Spinal cord (tissue), 9 donors: ENCODE measurements at regions not wholly inside any gene's neighbourhood (a gene's known extent, or its start where the extent isn't known, plus 50 kb on each side); places are given as distances from the start of the nearest gene placed in this dataset.
"Not testable (repeated sequence)": the region's sequence is repeated elsewhere in the genome, so short reads cannot be mapped to it uniquely, and the experiment has no call there.

ENCODE experiments used
- DNase-seq, 6 donors: peaks; one replicate each; pipeline versions ENCODE4 v3.0.0 to v3.0.0-alpha.2; 2013 to 2015; ENCODE audit warnings: low spot score in 6 of 6, low read depth in 4 of 6
- H3K27ac ChIP-seq: one replicate; pipeline ENCODE4 v1.5.1; 2013; ENCODE audit warnings: low read depth, low read length, control low read depth
- H3K27me3 ChIP-seq: one replicate; pipeline ENCODE4 v1.6.1; 2013; ENCODE audit warnings: low read length; ENCODE audit not compliant: control insufficient read depth, insufficient read depth
- H3K36me3 ChIP-seq: one replicate; pipeline ENCODE4 v1.6.1; 2013; ENCODE audit warnings: low read length; ENCODE audit not compliant: control insufficient read depth, insufficient read depth
- H3K4me1 ChIP-seq: one replicate; pipeline ENCODE4 v1.6.1; 2013; ENCODE audit warnings: low read length; ENCODE audit not compliant: control insufficient read depth, insufficient read depth
- H3K4me3 ChIP-seq: one replicate; pipeline ENCODE4 v1.5.1; 2013; ENCODE audit warnings: low read depth, low read length, control low read depth
- H3K9me3 ChIP-seq: one replicate; pipeline ENCODE4 v1.6.1; 2013; ENCODE audit warnings: low read length; ENCODE audit not compliant: control insufficient read depth, insufficient read depth
- WGBS: methylation state at CpG from one replicate; pipeline ENCODE4 v1.1.5; 2013; ENCODE audit warnings: missing lambda C conversion rate; ENCODE audit not compliant: insufficient coverage; 5-methylcytosine and 5-hydroxymethylcytosine counted together
- donor health status: healthy.

DNA sequence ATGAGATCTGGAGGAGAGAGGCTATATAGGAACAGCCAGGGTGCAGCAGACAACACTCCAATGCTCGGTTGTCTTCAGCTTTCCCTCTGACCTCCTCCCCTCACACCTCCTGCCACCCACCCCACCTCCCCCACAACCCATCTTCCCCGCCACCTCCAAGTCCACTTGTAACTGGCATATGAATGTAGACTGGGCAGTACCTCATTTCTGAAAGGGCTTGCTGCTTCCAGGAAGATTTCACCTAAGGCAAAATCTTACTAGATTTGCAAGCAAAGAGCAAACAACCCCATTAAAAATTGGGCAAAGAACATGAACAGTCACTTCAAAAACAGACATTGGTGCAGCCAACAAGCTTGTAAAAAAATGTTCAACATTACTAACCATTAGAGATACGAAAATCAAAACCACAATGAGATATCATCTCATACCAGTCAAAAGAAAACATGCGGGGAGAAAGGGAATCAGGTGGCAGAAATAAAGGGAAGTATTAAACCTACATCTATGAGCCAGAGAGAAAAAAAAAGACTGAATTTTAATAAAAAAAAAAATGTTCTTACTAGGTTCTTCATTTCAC, 164.6 kb upstream of the C1GALT1 start:
- no peaks in the 10 kb centered on the region for H3K36me3 ChIP-seq
- no CpG with 5 or more reads among the region's 4 CpGs for WGBS
- H3K4me1 ChIP-seq: no peaks in the 10 kb centered on the region
- H3K27ac ChIP-seq: no peak overlapping the region
- no peak overlapping the region for H3K4me3 ChIP-seq
- no peaks in the 10 kb centered on the region for H3K9me3 ChIP-seq
- H3K27me3 ChIP-seq: no peaks in the 10 kb centered on the region
- no peak for DNase-seq

- no peaks in the 10 kb centered on the region for H3K36me3 ChIP-seq
- no peak overlapping the region for H3K27ac ChIP-seq
- H3K9me3 ChIP-seq: no peaks in the 10 kb centered on the region
- no peak for DNase-seq
- no peaks in the 10 kb centered on the region for H3K27me3 ChIP-seq
- H3K4me1 ChIP-seq: no peaks in the 10 kb centered on the region
- WGBS: no CpG with 5 or more reads among the region's 1 CpG
- no peak overlapping the region for H3K4me3 ChIP-seq
These were observed 164.1 kb upstream of the C1GALT1 start for GRCh38 chr7:7018290-7018689.

DNA sequence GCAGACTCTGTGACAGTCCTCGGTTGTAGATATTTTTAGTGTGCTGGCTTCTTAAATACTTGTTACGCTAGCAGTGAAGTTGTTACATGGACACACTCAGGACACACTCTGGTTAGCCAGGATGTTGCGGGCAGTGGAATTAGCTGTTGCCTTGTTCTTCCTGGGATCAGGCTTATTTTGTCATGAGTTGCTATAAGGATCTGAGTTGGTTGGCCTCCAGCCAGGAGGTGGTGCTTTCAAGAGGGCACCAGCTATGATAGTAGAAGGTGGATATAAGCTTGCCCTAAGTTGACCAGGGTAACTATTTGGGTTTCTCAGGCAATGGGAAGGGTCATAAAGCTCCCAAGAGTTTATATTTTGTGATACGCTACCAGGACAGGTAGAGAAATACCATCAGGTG, 150.1 kb upstream of the C1GALT1 start:
- Histone ChIP-seq H3K4me1 (no peaks in the 10 kb centered on the region), H3K9me3 (no peaks in the 10 kb centered on the region), H3K36me3 (no peaks in the 10 kb centered on the region), H3K4me3 (no peak overlapping the region), H3K27ac (no peak overlapping the region), H3K27me3 (no peaks in the 10 kb centered on the region)
- 96% methylated on average over 4 of the region's 4 CpGs for WGBS
- DNase-seq: no peak

GRCh38 chr7:7035851-7036250, 146.5 kb upstream of the C1GALT1 start:
- no peaks in the 10 kb centered on the region for H3K4me1 ChIP-seq
- H3K27ac ChIP-seq: no peak overlapping the region
- no peaks in the 10 kb centered on the region for H3K9me3 ChIP-seq
- 88% methylated on average over 1 of the region's 1 CpG for WGBS
- DNase-seq: no peak
- no peaks in the 10 kb centered on the region for H3K36me3 ChIP-seq
- no peak overlapping the region for H3K4me3 ChIP-seq
- H3K27me3 ChIP-seq: no peaks in the 10 kb centered on the region

GRCh38 chr7:7042286-7042893, 140.0 kb upstream of the C1GALT1 start:
- WGBS: 81% methylated on average over 5 of the region's 7 CpGs
- H3K36me3 ChIP-seq, H3K4me3 ChIP-seq, DNase-seq, H3K27ac ChIP-seq, H3K27me3 ChIP-seq, H3K4me1 ChIP-seq, H3K9me3 ChIP-seq: not testable (repeated sequence)

DNA sequence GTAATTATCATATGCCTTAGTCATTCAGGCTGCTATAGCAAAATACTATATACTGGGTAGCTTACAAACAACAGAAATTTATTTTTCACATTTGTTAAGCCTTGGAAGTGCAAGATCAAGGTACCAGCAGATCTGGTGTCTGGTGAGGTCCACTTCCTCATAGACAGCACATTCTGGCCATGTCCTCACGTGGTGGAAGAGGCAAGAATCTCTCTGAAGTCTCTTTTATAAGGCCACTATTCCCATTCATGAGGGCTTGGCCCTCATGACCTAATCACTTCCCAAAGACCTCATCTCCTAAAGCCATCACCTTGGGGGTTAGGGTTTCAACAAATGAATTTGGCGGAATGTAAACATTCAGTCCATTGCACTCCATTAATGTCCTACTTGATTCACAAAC, 137.5 kb upstream of the C1GALT1 start:
- Histone ChIP-seq H3K4me3 (no peak overlapping the region), H3K4me1 (no peaks in the 10 kb centered on the region), H3K27ac (no peak overlapping the region), H3K9me3 (no peaks in the 10 kb centered on the region), H3K27me3 (no peaks in the 10 kb centered on the region), H3K36me3 (no peaks in the 10 kb centered on the region)
- no peak for DNase-seq
- no CpG with 5 or more reads among the region's 2 CpGs for WGBS

DNA sequence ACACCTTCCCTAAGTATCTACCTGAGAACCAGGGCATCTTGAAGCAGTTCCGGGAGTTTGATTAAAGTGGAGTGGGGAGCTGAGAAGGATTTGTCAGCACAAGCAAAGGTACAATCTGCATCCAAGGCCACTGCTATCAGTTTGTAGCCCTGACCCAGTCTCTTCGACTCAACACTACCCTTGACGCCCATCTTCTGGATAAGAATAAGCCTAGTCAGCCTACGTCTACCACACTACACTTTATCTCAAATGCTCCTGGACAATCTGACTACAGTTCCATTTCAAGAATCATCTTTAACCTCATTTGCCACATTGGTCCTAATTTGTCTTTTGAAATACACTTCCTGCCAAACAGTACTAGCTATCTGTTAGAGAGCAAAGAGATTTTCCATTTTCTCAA, 134.1 kb upstream of the C1GALT1 start:
- WGBS: 100% methylated on average over 3 of the region's 4 CpGs
- Histone ChIP-seq H3K27ac (no peak overlapping the region), H3K4me3 (no peak overlapping the region), H3K27me3 (no peaks in the 10 kb centered on the region), H3K9me3 (no peaks in the 10 kb centered on the region), H3K36me3 (no peaks in the 10 kb centered on the region), H3K4me1 (no peaks in the 10 kb centered on the region)
- no peak for DNase-seq

GRCh38 chr7:7051206-7051877, 131.0 kb upstream of the C1GALT1 start:
- Histone ChIP-seq H3K4me3 (no peak overlapping the region), H3K27me3 (no peaks in the 10 kb centered on the region), H3K4me1 (no peaks in the 10 kb centered on the region), H3K27ac (no peak overlapping the region), H3K36me3 (no peaks in the 10 kb centered on the region), H3K9me3 (no peaks in the 10 kb centered on the region)
- WGBS: 96% methylated on average over 4 of the region's 4 CpGs
- peak in 1 of 6 donors; percentile 3 for DNase-seq

DNA sequence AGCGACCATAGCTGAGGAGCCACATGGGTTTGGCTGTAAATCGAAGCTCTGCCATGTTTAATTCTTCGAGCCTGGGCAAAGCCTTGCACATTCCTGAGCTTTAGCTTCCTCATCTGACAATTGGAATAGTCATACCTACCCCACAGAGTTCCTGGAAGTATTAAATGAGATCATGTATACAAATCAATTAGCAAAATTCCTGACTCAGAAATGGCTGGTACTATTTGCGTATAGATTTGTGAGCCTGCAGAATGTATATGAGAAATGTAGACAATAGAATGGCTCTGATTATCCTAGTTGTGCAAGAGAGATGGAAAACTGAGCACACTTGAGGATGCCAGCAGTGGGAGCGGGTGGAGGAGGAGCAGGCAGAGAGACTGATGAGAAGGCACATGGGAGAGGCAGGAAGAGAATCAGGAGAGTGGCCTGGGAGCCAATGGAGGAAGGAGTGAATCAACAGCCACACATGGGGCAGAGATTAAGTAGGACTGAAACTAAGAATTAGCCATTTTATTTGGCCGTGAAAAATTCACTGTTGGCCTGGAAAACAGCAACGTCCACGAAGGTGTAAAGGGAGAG, 128.0 kb upstream of the C1GALT1 start:
- H3K27ac ChIP-seq: no peak overlapping the region
- H3K36me3 ChIP-seq: no peaks in the 10 kb centered on the region
- peaks cover 1% of the 10 kb centered on the region for H3K9me3 ChIP-seq
- no peaks in the 10 kb centered on the region for H3K27me3 ChIP-seq
- no peaks in the 10 kb centered on the region for H3K4me1 ChIP-seq
- no peak for DNase-seq
- 91% methylated on average over 8 of the region's 8 CpGs for WGBS
- H3K4me3 ChIP-seq: no peak overlapping the region
